Glutamatergic neuron (in vitro differentiated cells): ENCODE measurements at regions not wholly inside any gene's neighbourhood (a gene's known extent, or its start where the extent isn't known, plus 50 kb on each side); places are given as distances from the start of the nearest gene placed in this dataset.

Experiments used
- DNase-seq: peaks from one replicate; pipeline ENCODE4 v3.0.0; 2022
- H3K27ac Mint-ChIP-seq: one replicate; pipeline ENCODE4 v1.8.0; 2020; ENCODE audit warnings: mild to moderate bottlenecking, mixed read lengths, inconsistent platforms; ENCODE audit not compliant: unreplicated experiment
- H3K27me3 Mint-ChIP-seq: one replicate; pipeline ENCODE4 v1.8.0; 2020; ENCODE audit warnings: mild to moderate bottlenecking, moderate library complexity, mixed read lengths, inconsistent platforms; ENCODE audit not compliant: unreplicated experiment
- H3K36me3 Mint-ChIP-seq: one replicate; pipeline ENCODE4 v1.8.0; 2020; ENCODE audit warnings: mild to moderate bottlenecking, mixed read lengths, inconsistent platforms; ENCODE audit not compliant: unreplicated experiment
- H3K4me1 Mint-ChIP-seq: one replicate; pipeline ENCODE4 v1.8.0; 2020; ENCODE audit warnings: mild to moderate bottlenecking, low read depth, mixed read lengths, inconsistent platforms; ENCODE audit not compliant: unreplicated experiment
- H3K4me3 Mint-ChIP-seq: one replicate; pipeline ENCODE4 v1.8.0; 2020; ENCODE audit warnings: mild to moderate bottlenecking, mixed read lengths, inconsistent platforms; ENCODE audit not compliant: unreplicated experiment
- H3K9me3 Mint-ChIP-seq: one replicate; pipeline ENCODE4 v1.8.0; 2020; ENCODE audit warnings: mild to moderate bottlenecking, moderate library complexity, mixed read lengths, inconsistent platforms; ENCODE audit not compliant: unreplicated experiment
- TF ChIP-seq, protein P1 (sequence below): fragments of 200-600 bp; sonication (generic); IDR thresholded peaks from one replicate; pipeline ENCODE4 v1.5.0; 2021; ENCODE audit not compliant: partially characterized antibody, unreplicated experiment

DNA sequence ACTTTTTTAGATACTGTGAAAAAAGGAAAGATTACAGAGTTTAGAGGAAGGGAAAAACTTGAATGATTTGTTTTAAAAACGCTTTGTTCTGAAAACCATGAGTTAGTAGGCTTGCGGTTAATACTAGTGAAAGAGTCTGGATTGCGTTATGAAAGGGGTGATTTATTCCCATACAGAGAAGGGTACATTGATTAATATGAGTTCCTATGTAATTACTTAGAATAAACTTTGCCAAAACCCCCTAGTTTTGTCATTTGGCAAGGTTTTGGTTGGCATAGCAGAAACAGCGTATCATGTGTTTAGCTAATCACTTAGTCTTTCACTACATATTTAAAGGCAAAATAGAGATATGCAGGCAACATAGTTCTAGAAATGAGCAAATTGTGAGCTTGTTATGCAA lies 91.2 kb upstream of the POT1 start:
- peaks cover 2% of the 10 kb centered on the region for H3K27me3 Mint-ChIP-seq
- H3K9me3 Mint-ChIP-seq: peaks cover 2% of the 10 kb centered on the region
- TF ChIP-seq, protein P1, sequence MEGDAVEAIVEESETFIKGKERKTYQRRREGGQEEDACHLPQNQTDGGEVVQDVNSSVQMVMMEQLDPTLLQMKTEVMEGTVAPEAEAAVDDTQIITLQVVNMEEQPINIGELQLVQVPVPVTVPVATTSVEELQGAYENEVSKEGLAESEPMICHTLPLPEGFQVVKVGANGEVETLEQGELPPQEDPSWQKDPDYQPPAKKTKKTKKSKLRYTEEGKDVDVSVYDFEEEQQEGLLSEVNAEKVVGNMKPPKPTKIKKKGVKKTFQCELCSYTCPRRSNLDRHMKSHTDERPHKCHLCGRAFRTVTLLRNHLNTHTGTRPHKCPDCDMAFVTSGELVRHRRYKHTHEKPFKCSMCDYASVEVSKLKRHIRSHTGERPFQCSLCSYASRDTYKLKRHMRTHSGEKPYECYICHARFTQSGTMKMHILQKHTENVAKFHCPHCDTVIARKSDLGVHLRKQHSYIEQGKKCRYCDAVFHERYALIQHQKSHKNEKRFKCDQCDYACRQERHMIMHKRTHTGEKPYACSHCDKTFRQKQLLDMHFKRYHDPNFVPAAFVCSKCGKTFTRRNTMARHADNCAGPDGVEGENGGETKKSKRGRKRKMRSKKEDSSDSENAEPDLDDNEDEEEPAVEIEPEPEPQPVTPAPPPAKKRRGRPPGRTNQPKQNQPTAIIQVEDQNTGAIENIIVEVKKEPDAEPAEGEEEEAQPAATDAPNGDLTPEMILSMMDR: no peak
- no peaks in the 10 kb centered on the region for H3K36me3 Mint-ChIP-seq
- no peak overlapping the region for H3K4me3 Mint-ChIP-seq
- peaks cover 9% of the 10 kb centered on the region for H3K4me1 Mint-ChIP-seq
- no peak overlapping the region for H3K27ac Mint-ChIP-seq
- DNase-seq: no peak

- TF ChIP-seq, protein P1: no peak
- Mint-ChIP-seq H3K36me3 (no peaks in the 10 kb centered on the region), H3K4me3 (no peak overlapping the region), H3K27ac (no peak overlapping the region), H3K4me1 (no peaks in the 10 kb centered on the region), H3K27me3 (no peaks in the 10 kb centered on the region), H3K9me3 (no peaks in the 10 kb centered on the region)
- DNase-seq: no peak
Measured at GRCh38 chr7:125010540-125010939, 80.9 kb upstream of the POT1 start.

DNA sequence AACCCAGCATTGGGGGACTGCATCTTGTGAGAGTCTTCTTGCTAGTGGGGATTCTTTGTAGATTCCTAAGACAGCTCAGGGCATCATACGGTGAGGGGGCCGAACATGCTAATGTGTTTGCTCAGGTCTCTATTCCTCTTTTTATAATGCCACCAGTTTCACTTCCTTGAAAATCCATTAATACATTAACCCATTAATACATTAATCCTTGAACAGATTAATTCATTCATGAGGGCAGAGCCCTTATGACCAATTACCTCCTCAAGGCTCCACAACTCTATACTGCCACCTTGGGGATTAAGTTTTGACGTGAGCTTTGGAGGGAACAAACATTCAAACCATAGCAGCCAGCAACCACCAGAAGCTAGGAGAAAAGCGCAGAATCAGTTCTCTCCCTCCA lies 67.2 kb upstream of the POT1 start:
- Mint-ChIP-seq H3K9me3 (peaks cover 1% of the 10 kb centered on the region), H3K36me3 (peaks cover 9% of the 10 kb centered on the region), H3K27me3 (peaks cover 1% of the 10 kb centered on the region), H3K4me1 (no peaks in the 10 kb centered on the region), H3K4me3 (no peak overlapping the region), H3K27ac (no peak overlapping the region)
- TF ChIP-seq, protein P1: no peak
- DNase-seq: no peak

DNA sequence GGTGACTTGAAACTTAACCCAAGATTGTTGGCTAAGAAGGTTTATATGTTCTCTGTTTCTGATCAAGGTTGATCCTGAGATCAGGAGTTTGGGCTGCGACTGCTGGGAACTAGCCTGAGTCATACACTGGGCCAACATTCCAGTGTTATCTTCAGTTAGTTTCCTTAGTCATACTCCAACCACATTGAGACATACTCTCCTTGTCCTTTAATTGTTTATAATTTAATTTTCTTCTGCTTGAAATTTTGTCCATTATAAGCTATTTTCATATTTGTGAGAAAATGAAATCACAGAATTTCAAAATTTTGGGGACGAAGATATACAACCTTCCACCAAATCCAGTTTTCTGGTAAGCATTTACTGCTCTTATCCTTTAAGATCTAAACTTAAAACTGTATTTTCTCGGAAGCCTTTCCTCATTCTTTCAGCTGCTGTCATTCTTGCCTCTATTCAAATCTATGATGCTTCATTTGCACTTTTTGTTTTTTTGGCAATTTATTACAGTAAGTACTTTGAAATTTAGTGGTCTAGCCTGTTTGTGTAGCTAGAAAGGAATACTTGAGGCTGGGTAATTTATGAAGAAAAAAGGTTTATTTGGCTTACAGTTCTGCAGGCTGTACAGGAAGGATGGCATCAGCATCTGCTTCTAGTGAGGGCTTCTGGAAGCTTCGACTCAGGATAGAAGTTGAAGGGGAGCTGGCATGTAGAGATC lies 63.4 kb upstream of the POT1 start:
- DNase-seq: no peak
- Mint-ChIP-seq H3K4me1 (no peaks in the 10 kb centered on the region), H3K9me3 (peaks cover 1% of the 10 kb centered on the region), H3K27me3 (peaks cover 1% of the 10 kb centered on the region), H3K36me3 (peaks cover 4% of the 10 kb centered on the region), H3K27ac (no peak overlapping the region), H3K4me3 (no peak overlapping the region)
- TF ChIP-seq, protein P1: no peak

DNA sequence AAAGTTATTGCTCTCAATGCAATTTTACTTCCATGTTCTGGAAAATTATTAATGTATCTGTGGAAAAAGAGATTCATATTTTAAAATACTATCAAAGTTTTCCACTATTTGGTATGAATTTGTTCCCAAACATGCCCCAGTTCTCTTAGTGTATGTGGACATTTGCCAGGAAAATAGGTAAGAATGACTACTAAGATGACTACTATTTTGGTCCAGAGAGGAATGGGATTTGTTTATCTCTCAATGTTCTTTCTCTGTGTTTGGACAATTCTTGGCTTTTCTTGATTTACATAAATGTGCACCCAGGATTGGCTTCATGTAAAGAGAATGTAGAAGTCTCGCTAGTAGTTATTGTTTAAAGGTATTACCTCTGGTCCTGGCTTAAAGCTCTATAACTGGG lies 60.3 kb upstream of the POT1 start:
- H3K27me3 Mint-ChIP-seq: no peaks in the 10 kb centered on the region
- no peaks in the 10 kb centered on the region for H3K36me3 Mint-ChIP-seq
- no peak overlapping the region for H3K4me3 Mint-ChIP-seq
- no peaks in the 10 kb centered on the region for H3K4me1 Mint-ChIP-seq
- TF ChIP-seq, protein P1: no peak
- H3K27ac Mint-ChIP-seq: no peak overlapping the region
- no peak for DNase-seq
- no peaks in the 10 kb centered on the region for H3K9me3 Mint-ChIP-seq
